Fibroblast of the conjunctiva (primary cell): ENCODE measurements at regions not wholly inside any gene's neighbourhood (a gene's known extent, or its start where the extent isn't known, plus 50 kb on each side); places are given as distances from the start of the nearest gene placed in this dataset.

Source experiments
- DNase-seq: peaks from one replicate; pipeline ENCODE4 v3.0.0-alpha.2; 2010; ENCODE audit warnings: low read depth

GRCh38 chr6:81238390-81238789, 514.1 kb downstream of the TENT5A start:
- DNase-seq, result no peak

DNA sequence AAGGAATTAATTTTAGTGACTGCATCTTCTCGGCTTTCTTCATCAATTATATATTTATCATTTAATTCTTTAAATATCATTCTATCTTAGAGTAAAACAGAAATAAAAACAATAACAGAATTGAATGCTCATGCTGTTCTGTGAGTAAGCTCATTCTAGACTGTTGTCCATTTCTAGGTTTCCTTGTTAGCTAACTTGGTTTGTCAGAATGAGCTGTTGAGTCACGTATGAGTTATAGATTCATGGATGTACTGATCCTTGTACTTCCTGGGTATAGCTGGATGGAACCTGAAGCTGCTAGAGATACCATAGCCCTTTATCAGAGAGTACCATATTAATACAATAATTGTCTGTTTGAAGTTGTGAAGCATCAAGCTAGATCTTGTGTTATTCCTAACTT, 515.3 kb downstream of the TENT5A start:
- no peak for DNase-seq

DNA sequence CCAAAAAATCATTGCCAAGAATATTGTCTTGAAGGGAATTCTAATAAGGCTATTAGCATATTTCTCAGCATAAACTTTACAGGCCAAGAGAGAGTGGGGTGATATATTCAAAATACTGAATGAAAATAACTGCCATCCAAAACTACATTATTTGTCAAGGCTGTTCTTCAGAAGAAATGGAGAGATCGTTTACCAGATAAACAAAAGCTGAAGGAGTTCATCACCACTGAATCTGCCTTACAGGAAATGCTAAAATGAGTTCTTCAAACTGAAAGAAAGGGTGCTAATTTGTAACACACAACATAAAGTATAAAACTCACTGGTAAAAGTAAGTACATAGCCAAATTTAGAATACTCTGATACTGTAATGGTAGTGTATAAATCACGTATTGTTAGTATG, 517.0 kb downstream of the TENT5A start:
- no peak for DNase-seq

DNA sequence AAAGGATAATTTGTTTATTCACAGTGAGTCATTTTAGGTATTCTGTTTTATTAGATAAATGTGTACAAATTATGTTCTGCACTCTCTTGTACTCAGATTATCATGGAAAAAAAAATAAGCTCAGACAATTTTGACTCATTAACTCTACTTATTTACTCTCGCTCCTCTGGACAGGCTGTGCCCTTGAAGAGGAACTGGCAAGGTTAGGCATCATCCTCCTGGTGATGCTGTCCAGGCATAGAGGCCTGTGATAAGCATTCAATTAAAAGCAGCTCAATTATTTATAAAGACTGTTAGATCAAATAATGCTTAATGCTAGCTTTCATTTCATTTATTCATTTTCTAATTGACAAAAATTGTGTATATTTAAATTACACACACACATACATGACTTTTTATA, 518.5 kb downstream of the TENT5A start:
- no peak for DNase-seq

DNA sequence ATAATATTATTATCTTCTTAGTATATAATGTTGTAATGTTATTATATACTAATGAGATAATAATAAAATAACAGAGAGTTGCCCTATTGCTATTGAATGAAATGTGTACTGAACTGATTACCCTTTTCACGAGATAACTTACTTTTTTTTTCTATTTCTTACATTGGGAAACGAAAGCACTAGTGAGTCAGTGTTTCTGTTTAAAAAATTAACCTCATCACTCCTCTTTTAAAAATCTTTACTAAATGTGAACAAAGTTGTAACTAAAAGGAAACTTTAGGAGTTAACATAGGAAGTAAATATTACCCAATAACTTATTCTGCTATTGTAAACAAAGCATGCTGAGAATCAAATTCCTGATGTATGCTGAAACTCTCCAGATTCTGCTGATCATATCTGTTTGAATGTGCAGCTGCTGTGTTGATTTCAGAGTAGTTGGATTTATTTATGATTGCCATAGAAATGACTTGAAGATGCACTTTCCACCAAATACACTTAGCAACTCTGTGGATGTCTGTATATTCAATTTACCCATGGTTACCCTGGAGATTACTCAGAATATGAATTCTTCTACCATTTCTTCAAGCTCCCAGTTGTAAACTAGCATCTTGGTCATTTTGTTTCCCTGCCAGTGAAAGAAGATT, 523.4 kb downstream of the TENT5A start:
- peak; percentile 72 for DNase-seq

DNA sequence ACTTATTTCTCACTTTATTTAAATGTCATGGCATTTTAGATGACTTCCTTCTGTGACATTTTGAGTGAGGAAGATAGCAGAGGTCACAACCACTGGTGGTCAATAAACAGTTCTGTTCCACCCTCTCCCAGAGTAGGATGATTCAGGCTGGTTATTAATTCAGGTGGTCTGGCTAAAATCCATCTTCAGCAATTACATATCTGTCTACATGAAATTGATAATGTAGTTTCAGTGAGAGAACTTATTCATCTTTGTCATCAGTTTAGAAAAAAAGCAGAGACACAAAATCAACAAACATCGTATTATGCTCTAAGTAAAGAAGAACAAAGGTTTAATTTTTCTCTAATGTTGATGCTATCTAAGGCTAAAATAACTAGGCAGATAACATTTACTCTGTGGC, 525.5 kb downstream of the TENT5A start:
- DNase-seq, result no peak

DNA sequence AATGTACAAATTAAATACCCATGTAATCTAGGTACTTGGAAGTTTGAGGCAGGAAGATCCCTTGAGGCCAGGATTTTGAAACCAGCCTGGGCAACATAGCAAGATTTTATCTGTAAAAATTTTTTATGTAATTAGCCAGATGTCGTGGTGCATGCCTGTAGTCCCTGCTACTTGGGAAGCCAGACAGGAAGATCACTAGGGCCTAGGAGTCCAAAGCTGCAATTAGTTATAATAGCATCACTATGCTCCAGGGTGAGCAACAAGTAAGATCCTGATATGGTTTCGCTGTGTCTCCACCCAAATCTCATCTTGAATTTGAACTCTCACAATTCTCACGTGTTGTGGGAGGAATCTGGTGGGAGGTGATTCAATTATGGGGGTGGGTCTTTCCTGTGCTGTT, 535.8 kb downstream of the TENT5A start:
- DNase-seq, result no peak

GRCh38 chr6:81215092-81215432, 537.4 kb downstream of the TENT5A start:
- DNase-seq, result no peak

DNA sequence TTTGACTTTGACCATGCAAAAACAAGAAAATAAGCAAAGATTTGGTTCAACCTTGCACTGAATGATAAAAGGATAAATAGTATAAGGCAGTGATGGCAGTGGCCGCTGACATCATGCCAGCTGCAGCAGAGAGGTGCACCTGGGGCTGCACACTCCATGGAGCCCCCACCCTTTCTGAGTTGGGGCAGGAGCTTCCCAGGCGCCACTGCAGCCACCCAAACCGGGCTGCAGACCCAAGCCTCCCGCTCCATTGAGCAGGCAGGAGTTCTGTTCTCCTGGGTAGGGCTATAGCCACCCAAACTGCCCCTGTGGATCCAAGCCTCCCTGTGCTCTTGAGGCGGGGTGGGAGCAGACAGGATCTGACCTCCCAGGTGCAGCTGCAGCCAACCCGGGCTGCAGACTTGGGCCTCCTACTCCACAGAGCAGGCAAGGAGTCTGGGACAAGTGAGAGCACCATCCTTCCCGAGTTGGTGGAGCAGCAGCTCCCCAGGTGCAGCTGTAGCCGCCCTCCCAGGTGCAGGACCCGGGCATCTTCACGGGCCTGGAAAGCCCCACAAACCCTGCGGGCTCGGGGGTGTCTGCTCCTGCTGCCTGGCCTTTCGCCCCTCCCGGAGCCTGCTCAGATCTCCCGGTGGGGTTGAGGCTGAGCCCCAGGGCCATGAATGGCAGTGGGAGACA, 537.9 kb downstream of the TENT5A start:
- no peak for DNase-seq

GRCh38 chr6:81204731-81205130, 547.8 kb downstream of the TENT5A start:
- peak; percentile 6 for DNase-seq

DNA sequence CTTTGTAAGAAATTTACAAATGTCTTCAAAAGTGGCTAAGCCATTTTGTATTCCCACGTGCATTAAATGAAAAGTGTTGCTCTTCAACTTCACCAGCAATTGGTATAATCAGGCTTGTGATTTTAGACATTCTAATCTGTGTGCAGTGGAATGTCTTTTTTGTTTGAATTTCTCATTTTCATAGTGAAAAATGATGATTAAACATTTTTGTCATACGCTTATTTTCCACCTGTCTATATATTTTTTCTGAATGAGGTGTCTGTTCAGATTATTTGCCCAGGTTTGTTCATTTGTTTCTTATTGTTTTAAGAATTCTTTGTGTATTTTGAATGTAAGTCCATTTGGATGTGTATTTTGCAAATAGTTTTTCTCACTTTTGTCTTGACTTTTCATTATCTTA, 558.1 kb downstream of the TENT5A start:
- DNase-seq, result no peak

GRCh38 chr6:81172056-81172740, 580.3 kb downstream of the TENT5A start:
- DNase-seq, result peak; percentile 28

DNA sequence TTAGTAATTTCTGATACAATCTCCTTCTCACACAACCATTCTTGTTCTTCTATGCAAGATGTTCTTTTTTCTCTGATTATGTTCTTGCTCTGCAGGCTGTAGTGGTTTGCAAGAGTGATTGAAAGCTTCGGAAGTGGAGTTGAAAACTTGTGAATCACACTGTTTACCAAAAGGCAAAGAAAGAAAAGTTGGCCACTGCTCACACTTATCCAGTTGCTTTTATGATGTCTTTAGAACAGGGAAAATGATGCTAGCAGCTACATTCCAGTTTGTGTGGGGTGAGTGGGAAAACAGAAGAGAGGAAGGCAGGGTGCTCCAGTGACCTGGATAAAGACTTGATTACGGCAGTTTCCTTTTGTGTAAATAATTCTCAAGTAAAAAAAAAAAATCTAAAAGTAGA, 583.3 kb downstream of the TENT5A start:
- DNase-seq, result no peak

GRCh38 chr6:81166770-81167169, 585.7 kb downstream of the TENT5A start:
- peak; percentile 12 for DNase-seq

GRCh38 chr6:81158956-81159355, 593.5 kb downstream of the TENT5A start:
- DNase-seq, result no peak

- DNase-seq, result no peak
Measured at GRCh38 chr6:81148751-81149150, 603.7 kb downstream of the TENT5A start.

DNA sequence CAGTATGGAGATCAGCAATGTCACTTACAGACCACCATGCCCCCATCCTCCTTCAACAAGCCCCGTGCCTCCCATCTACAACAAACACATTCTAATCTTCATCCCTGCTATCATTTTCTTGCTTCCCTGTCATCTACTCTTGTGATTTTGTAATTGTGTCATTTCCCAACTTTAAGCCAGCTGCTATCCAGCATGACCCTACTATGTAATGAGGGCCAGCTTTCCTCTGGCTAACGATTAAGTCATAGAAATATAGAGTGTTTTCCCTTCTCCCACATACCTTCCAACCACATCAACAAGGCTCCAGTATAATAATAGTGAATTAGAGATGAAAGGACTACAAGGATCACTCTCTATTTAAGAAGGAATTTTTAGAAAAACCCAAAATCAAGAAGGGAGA, 607.0 kb downstream of the TENT5A start:
- no peak for DNase-seq

DNA sequence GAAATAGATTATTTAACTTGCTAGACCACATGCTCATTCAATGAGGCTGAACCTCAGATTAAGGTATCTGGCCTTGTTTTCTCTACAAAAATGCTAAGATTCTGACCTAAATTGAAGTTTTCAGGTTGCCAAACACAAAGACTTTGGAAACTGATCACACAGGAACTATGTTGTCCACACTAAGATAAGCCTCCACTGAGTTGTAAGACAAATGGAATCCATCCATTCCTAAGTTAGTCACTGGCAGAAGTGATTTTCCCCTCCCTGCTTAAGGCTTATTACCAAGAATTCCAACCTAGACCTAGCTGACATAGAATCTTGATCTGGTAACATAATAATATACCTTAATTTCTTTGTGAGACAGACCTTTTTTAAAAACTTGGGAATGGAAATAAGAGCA, 608.1 kb downstream of the TENT5A start:
- DNase-seq, result no peak

DNA sequence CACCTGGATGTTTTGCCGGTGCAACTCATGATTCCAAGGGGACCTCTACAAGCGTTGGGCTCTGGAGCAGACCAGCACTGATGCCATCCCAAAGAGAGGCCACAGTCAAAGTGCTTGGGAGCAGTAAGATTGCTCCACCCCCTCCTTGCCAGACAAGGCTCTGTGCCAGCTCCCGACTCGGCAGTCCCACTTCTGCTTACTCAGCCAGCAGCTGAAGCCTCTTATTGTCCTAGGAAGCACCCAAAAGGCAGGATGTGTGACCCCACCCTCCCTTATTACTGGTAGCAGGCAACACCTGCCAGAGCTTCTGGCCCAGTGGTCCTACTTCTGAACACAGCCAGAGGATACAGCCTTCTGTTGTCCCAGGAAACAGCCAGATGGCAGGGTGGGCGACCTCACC, 614.2 kb downstream of the TENT5A start:
- DNase-seq, result no peak

DNA sequence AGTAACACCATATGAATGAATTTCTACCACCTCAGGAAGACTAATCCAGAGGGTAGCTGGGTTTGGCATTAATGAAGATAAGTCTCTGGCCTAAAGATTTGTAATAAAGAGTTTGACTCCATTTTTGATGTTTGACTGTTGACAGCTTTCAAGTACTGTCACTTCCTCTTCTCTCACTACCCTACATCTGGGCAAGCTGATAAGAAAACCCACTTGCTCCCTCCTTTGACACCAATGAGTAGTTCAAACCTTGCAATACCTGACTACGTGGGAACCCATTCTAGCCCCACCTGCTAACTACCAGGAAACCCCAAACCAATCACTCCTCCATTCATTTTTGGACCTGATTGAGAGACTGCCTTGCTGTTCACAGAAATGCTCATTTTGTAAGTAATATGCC, 621.5 kb downstream of the TENT5A start:
- no peak for DNase-seq

DNA sequence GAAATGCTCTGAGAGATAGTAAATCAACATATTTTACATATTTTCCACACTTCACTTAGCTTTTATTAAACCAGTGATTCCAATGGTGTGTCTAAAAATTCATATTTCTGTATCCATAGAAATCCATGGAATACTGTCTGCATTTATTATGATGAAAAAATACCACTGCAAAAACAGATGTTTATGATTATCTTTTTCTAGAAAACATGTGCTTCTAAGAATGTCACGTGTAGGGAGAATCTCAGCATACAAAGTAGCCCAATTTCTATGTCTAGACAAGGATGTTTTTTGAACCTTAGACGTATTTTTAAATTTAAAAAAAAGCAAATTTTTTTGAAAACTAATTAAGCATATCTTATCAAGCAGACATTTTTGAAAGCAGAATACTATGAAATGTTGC, 622.4 kb downstream of the TENT5A start:
- DNase-seq, result no peak

DNA sequence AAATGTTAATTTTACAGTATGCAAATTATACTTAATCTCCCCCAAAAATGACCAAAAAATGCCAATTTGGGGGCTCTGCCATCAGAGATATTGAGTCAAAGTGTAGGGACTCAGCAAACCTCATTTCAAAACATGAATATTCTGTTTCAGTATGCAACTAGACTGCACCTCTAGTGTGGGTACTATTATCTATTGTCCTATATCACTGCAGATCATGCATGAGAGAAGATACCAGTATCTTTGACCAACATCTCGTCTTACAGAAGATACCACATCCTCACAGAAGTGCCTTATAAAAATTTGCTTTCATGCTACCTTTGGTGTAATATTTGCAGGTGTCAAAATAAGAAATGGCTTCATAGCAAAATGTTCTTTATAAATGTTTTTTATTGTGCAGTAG, 623.8 kb downstream of the TENT5A start:
- DNase-seq, result no peak

DNA sequence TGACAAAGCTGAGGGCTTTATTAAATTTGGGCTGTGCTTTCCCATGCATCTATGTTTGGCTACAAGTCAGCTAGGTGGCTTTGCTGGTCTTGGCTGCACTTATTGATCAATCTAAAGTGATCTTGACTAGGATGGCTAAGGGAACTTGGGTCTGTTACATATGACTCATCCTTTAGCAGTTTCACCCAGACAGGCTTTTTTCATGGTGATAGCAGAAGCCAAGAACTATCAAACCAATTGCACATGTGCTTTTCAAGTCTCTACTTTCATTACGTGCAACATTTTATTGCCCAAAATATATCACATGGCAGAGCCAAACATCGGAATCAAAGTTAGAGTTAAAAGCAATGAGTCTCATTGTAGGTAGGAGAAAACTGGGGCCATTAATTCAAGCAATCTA, 626.3 kb downstream of the TENT5A start:
- DNase-seq, result peak; percentile 12

GRCh38 chr6:81120280-81120679, 632.2 kb downstream of the TENT5A start:
- DNase-seq, result no peak
